ENCODE measurements at regions not wholly inside any gene's neighbourhood (a gene's known extent, or its start where the extent isn't known, plus 50 kb on each side); places are given as distances from the start of the nearest gene placed in this dataset.
"Not testable (repeated sequence)": the region's sequence is repeated elsewhere in the genome, so short reads cannot be mapped to it uniquely, and the experiment has no call there.

- no peak for DNase-seq (ENCODE audit: low spot score)
Observed at GRCh38 chr1:82062206-82062605, 261.5 kb downstream of the ADGRL2 start.

- DNase-seq (ENCODE audit: low spot score): no peak
Observed at GRCh38 chr1:82059959-82060358, 259.2 kb downstream of the ADGRL2 start.

GRCh38 chr1:82057011-82057410 is 256.3 kb downstream of the ADGRL2 start:
- DNase-seq (ENCODE audit: low spot score): no peak

- DNase-seq (ENCODE audit: low spot score): not testable (repeated sequence)
Observed at GRCh38 chr1:82055375-82055774, 254.6 kb downstream of the ADGRL2 start.

- DNase-seq (ENCODE audit: low spot score): no peak
Observed at GRCh38 chr1:82052563-82052962, 251.8 kb downstream of the ADGRL2 start.

GRCh38 chr1:82048596-82048995 is 247.9 kb downstream of the ADGRL2 start:
- DNase-seq (ENCODE audit: low spot score): no peak

- DNase-seq (ENCODE audit: low spot score): no peak
Observed at GRCh38 chr1:82045221-82045620, 244.5 kb downstream of the ADGRL2 start.

- no peak for DNase-seq (ENCODE audit: low spot score)
Observed at GRCh38 chr1:82044536-82044935, 243.8 kb downstream of the ADGRL2 start.

- no peak for DNase-seq (ENCODE audit: low spot score)
Observed at GRCh38 chr1:82044111-82044510, 243.4 kb downstream of the ADGRL2 start.

GRCh38 chr1:82042306-82043060 is 241.7 kb downstream of the ADGRL2 start:
- no peak for DNase-seq (ENCODE audit: low spot score)
